Lower leg skin (tissue), 4 donors: ENCODE measurements at regions not wholly inside any gene's neighbourhood (a gene's known extent, or its start where the extent isn't known, plus 50 kb on each side); places are given as distances from the start of the nearest gene placed in this dataset.

Experiments
- DNase-seq, 2 donors: peaks; one replicate each; pipeline ENCODE4 v3.0.0-alpha.2; 2019; ENCODE audit warnings: low spot score in 2 of 2
- H3K4me3 ChIP-seq: fragments of 200-600 bp; sonication (generic); 2 replicates; pipeline ENCODE4 v1.5.1; 2017; ENCODE audit warnings: mild to moderate bottlenecking, low read depth; ENCODE audit not compliant: poor library complexity, severe bottlenecking
- POLR2A ChIP-seq, 2 donors: fragments of 450-650 bp; IDR thresholded peaks; one replicate each; pipeline ENCODE4 v1.6.1; 2016 to 2017; ENCODE audit warnings: antibody characterized with exemption in 2 of 2, mild to moderate bottlenecking in 1 of 2, moderate library complexity in 1 of 2
- WGBS, 2 donors: methylation state at CpG; one replicate each; pipeline ENCODE4 v1.1.5; 2018; 5-methylcytosine and 5-hydroxymethylcytosine counted together
- intact Hi-C: fragments of 100-400 bp; cut with DNase I; formaldehyde crosslinking; loops from one replicate; pipeline ENCODE4 v1.15.0; 2023; ENCODE audit warnings: low total_unique reads
- TF ChIP-seq, protein P1 (sequence below), 3 donors: fragments of 450-650 bp; IDR thresholded peaks; one replicate each; pipeline ENCODE4 v1.5.1; 2016; ENCODE audit warnings: antibody characterized with exemption in 3 of 3, mild to moderate bottlenecking in 3 of 3, moderate library complexity in 2 of 3

DNA sequence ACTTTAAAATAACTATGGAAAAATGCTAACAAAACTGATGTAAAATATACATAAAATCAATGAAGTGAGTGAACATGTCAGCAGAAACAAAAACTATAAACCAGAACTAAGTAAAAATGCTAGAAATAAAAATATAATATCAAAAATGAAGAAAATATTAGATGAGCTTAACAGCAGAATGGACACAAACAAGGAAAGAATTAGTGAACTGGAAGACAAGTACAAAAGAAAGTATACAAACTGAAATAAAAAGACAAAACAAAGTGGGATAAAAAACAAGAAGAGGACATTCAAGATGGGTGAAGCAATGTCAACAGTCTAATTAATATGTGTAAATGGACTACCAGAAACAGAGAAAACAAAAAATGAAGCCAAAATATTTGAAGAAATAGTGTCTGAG, 339.2 kb downstream of the NXPE2 start:
- intact Hi-C loops: no loop called here
- H3K4me3 ChIP-seq: no peak overlapping the region
- no peak for DNase-seq
- TF ChIP-seq, protein P1, sequence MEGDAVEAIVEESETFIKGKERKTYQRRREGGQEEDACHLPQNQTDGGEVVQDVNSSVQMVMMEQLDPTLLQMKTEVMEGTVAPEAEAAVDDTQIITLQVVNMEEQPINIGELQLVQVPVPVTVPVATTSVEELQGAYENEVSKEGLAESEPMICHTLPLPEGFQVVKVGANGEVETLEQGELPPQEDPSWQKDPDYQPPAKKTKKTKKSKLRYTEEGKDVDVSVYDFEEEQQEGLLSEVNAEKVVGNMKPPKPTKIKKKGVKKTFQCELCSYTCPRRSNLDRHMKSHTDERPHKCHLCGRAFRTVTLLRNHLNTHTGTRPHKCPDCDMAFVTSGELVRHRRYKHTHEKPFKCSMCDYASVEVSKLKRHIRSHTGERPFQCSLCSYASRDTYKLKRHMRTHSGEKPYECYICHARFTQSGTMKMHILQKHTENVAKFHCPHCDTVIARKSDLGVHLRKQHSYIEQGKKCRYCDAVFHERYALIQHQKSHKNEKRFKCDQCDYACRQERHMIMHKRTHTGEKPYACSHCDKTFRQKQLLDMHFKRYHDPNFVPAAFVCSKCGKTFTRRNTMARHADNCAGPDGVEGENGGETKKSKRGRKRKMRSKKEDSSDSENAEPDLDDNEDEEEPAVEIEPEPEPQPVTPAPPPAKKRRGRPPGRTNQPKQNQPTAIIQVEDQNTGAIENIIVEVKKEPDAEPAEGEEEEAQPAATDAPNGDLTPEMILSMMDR (IDR thresholded peaks at IDR 0.05): no peak
- TF ChIP-seq POLR2A (IDR thresholded peaks at IDR 0.05): no peak

DNA sequence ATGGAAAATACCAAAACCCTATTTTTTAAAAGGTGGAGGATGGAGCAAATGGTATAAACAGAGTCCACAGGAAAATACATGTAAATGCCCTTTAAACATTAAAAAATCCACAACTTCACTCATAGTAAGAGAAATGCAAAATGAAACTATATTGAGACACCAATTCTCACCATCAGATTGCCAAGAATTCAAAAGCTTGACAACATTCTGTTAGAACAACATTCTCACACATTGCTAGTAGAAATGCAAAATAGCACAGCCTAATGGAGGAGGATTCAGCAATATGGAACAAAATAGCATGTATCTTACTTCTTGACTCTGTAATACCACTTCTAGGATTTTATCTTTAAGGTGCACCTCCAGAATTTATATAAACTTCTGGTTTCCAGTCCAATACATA, 351.8 kb downstream of the NXPE2 start:
- DNase-seq: no peak
- intact Hi-C loops: no loop called here
- TF ChIP-seq POLR2A (IDR thresholded peaks at IDR 0.05): no peak
- TF ChIP-seq, protein P1 (IDR thresholded peaks at IDR 0.05): no peak
- H3K4me3 ChIP-seq: no peak overlapping the region

DNA sequence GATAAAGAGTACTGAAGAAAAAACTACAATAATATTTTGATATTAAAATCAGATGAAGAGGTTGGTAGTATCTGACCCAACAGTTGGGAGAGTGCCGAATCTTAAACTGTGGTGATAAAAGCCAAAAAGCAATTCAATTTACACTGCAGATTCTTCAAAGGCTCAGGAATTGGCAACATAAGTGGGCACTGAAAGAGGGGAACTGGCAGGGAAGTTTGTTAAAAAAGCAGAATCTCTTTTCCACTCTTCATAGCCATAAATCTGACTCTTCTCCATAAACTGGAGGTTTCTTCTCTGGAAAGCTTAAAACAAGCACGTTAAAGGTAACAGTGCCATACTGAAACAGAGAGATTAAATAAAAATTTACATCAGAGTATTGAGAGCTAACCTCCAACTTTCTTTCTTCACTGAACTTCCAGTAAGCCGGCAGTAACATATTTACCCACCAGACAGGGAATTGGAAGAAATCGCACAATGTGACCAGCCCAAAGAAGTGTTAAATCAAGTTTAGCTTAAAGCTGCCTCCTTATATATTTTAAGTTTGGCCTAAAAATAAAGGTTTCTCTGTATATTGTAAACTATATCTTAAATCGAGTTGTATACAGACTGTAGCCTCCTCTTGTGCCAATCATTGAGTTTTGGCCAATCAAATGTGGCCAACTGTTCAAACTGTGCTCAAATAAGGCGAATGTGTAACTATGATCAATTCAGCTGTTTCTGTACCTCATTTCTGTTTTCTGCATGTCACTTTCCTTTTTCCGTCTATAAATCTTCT, 358.3 kb downstream of the NXPE2 start:
- 82 to 83% methylated on average over 7 of the region's 7 CpGs for WGBS, 2 donors
- H3K4me3 ChIP-seq: no peak overlapping the region
- intact Hi-C loops: no loop called here
- no peak for DNase-seq
- no peak for TF ChIP-seq POLR2A (IDR thresholded peaks at IDR 0.05)
- TF ChIP-seq, protein P1 (IDR thresholded peaks at IDR 0.05): no peak

DNA sequence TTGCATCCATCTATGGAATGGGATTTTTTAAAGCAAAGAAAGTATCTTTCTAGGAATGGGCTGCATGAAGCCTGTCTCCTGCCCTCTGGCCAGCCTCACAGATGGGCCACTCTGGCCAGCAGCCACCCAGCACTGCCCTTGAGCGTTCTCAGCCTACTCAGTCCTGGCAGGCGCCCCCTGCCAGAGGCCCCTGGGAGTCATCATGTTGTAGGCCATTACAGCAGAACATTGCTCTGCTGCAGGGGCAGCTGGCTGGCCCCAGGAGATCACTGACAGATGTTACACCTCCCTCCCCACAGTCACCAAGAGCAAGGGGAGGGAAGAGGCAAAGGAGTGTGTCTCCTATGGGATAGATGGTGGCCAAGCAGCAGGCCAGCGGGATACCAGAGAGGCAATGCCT, 363.7 kb downstream of the NXPE2 start:
- H3K4me3 ChIP-seq: no peak overlapping the region
- no peak for DNase-seq
- WGBS, 2 donors: 60 to 64% methylated on average over 3 of the region's 3 CpGs
- TF ChIP-seq POLR2A (IDR thresholded peaks at IDR 0.05): no peak
- TF ChIP-seq, protein P1 (IDR thresholded peaks at IDR 0.05): no peak
- intact Hi-C loops: no loop called here

DNA sequence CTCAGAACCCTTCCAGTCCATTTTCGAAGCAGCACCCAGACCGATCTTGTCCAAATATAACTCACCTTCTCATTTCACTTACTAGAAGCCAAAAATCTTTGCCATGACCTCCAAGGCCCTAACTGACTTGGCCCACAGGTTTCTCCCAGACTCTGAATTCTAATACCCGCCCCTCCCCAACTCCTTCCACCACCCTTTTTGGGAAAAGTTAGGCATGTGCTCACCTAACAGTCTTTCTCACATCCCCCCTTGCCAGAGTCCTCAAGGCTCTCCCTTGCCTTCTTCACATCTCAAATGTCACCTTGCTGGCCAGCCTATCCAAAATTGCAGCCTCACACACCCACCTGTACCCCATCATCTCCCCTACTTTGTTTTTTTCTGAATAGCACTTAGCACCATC, 369.3 kb downstream of the NXPE2 start:
- intact Hi-C loops: no loop called here
- no peak overlapping the region for H3K4me3 ChIP-seq
- no peak for TF ChIP-seq POLR2A (IDR thresholded peaks at IDR 0.05)
- TF ChIP-seq, protein P1 (IDR thresholded peaks at IDR 0.05): no peak
- 86 to 92% methylated on average over 3 of the region's 3 CpGs for WGBS, 2 donors
- DNase-seq: no peak

DNA sequence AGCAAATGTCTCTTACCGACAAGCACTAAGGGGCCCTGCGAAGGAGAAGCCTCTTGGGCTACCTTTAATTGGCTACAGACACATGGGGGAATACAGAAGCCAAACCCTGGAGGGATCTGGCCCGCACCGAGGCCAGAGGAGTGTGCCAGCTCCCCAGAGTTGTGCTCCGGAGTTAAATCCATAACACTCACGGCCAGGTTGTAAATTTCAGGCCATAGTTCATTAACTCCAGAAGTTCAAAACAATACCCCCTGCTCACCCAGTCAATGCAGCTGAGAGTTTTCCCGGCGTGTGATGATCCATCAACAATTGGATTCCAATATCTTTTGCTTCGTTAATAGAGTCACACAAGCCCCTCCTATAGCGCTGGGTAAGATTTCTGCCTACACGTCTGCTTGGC, 371.5 kb downstream of the NXPE2 start:
- 42 to 62% methylated on average over 11 of the region's 11 CpGs for whole genome bisulfite sequencing, 2 donors
- intact Hi-C loops: no loop called here
- no peak for TF ChIP-seq POLR2A (IDR thresholded peaks at IDR 0.05)
- TF ChIP-seq, protein P1 (IDR thresholded peaks at IDR 0.05): no peak
- DNase-seq: no peak
- no peak overlapping the region for H3K4me3 ChIP-seq
